Testis (tissue), 2 donors: ENCODE measurements at regions not wholly inside any gene's neighbourhood (a gene's known extent, or its start where the extent isn't known, plus 50 kb on each side); places are given as distances from the start of the nearest gene placed in this dataset.

Experiments
- POLR2A ChIP-seq: fragments of 450-650 bp; IDR thresholded peaks from one replicate; pipeline ENCODE4 v1.6.1; 2017; ENCODE audit warnings: antibody characterized with exemption, mild to moderate bottlenecking, moderate library complexity
- TF ChIP-seq, protein P1 (sequence below), 3 experiments: fragments of 450-650 bp in 2 of 3; fragments of 200-600 bp in 1 of 3; sonication (generic) in 1 of 3; IDR thresholded peaks; one replicate each; pipeline ENCODE4 v1.5.1; 2016 to 2019; ENCODE audit warnings: antibody characterized with exemption in 3 of 3, mild to moderate bottlenecking in 2 of 3, moderate library complexity in 1 of 3

DNA sequence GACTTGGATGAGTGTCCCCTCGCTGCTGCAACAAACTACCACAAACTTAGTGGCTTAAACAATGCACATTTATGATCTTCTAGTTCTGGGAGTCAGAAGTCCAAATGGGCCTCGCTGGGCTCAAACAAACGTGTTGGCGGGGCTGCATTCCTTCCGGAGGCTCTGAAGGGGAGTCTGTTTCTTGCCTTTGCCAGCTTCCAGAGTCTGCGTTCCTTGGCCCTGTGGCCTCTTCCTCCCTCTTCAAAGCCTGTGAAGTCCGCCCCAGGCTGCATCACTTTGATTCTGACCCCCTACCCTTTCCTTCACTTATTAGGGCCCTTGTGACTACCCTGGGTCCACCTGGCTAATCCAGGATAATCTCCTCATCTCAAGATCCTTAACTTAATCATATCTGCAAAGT lies 80.3 kb upstream of the NECTIN1 start:
- TF ChIP-seq, protein P1, sequence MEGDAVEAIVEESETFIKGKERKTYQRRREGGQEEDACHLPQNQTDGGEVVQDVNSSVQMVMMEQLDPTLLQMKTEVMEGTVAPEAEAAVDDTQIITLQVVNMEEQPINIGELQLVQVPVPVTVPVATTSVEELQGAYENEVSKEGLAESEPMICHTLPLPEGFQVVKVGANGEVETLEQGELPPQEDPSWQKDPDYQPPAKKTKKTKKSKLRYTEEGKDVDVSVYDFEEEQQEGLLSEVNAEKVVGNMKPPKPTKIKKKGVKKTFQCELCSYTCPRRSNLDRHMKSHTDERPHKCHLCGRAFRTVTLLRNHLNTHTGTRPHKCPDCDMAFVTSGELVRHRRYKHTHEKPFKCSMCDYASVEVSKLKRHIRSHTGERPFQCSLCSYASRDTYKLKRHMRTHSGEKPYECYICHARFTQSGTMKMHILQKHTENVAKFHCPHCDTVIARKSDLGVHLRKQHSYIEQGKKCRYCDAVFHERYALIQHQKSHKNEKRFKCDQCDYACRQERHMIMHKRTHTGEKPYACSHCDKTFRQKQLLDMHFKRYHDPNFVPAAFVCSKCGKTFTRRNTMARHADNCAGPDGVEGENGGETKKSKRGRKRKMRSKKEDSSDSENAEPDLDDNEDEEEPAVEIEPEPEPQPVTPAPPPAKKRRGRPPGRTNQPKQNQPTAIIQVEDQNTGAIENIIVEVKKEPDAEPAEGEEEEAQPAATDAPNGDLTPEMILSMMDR (IDR thresholded peaks at IDR 0.05): no peak
- TF ChIP-seq POLR2A: no peak
